ENCODE measurements at regions not wholly inside any gene's neighbourhood (a gene's known extent, or its start where the extent isn't known, plus 50 kb on each side); places are given as distances from the start of the nearest gene placed in this dataset.
"Not testable (repeated sequence)": the region's sequence is repeated elsewhere in the genome, so short reads cannot be mapped to it uniquely, and the experiment has no call there.

DNA sequence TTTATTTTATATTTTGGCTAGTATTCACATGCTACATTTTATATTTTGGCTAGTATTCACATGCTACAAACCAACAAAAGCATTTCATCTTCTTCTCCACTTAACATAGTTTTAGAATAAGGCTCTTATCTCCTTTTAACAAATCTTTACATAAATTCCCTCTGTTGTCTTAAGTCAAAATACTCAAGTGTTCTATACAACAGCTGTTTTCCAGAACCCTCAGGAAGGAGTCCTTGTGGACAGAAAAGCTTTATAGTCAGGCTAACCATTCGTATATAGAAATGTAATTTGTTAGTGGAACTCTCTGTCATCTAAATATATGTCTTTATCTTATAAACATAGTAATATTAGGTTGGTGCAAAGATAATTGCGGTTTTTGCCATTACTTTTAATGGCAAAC, 191.0 kb upstream of the FLRT2 start:
- no peak overlapping the region for H3K4me3 ChIP-seq (ENCODE audit: low read depth in 1 of 2, low read length in 1 of 2)
- H3K27ac ChIP-seq = no peak overlapping the region
- H3K36me3 ChIP-seq = no peaks in the 10 kb centered on the region
- peaks cover 16 to 20% of the 10 kb centered on the region in 2 experiments for H3K4me1 ChIP-seq (ENCODE audit: control insufficient read depth in 1 of 2, insufficient read depth in 1 of 2, low read depth in 1 of 2, low read length in 1 of 2)
- H3K9me3 ChIP-seq = no peaks in the 10 kb centered on the region
- TF ChIP-seq, protein P1, sequence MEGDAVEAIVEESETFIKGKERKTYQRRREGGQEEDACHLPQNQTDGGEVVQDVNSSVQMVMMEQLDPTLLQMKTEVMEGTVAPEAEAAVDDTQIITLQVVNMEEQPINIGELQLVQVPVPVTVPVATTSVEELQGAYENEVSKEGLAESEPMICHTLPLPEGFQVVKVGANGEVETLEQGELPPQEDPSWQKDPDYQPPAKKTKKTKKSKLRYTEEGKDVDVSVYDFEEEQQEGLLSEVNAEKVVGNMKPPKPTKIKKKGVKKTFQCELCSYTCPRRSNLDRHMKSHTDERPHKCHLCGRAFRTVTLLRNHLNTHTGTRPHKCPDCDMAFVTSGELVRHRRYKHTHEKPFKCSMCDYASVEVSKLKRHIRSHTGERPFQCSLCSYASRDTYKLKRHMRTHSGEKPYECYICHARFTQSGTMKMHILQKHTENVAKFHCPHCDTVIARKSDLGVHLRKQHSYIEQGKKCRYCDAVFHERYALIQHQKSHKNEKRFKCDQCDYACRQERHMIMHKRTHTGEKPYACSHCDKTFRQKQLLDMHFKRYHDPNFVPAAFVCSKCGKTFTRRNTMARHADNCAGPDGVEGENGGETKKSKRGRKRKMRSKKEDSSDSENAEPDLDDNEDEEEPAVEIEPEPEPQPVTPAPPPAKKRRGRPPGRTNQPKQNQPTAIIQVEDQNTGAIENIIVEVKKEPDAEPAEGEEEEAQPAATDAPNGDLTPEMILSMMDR (IDR thresholded peaks at IDR 0.05) = no peak
- no peaks in the 10 kb centered on the region for H3K27me3 ChIP-seq

DNA sequence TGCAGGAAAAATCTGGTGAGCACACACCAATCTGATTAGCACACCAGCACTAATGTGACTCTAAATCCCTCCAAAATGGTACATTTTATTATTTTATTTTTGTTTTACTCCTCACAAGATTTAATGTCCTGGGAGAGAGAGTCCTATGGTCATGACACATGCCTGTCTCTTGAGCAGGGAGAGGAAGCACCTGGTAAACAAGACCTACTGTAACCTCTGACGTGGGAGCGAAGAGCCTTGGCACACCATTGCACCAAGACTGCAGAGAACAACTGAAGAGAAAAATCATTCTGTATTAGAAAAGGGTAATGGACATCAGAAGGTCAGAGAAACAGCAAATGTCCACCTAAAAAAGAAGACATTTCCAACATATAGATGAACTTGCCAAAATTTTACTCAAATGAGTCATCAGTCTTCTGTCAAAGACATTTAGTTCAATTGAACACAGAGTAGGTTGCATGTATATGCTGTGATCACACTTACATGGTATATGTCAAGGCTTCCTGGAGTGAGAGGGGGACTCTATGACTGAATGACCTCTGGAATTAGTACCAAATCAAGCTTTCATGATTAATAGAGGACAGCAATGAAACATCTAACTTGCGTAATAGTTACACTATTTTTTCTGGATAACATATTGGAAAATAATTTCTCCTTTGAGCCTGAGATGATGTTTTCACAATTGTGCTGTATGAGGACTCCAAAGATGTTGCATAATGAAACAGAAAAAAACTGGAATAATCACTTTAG, 186.9 kb upstream of the FLRT2 start:
- Histone ChIP-seq H3K27ac (no peak overlapping the region), H3K4me3 (ENCODE audit: low read depth in 1 of 2, low read length in 1 of 2) (no peak overlapping the region), H3K36me3 (no peaks in the 10 kb centered on the region), H3K27me3 (no peaks in the 10 kb centered on the region), H3K9me3 (no peaks in the 10 kb centered on the region), H3K4me1 (ENCODE audit: control insufficient read depth in 1 of 2, insufficient read depth in 1 of 2, low read depth in 1 of 2, low read length in 1 of 2) (no peaks in the 10 kb centered on the region)
- TF ChIP-seq, protein P1 (IDR thresholded peaks at IDR 0.05) = no peak

DNA sequence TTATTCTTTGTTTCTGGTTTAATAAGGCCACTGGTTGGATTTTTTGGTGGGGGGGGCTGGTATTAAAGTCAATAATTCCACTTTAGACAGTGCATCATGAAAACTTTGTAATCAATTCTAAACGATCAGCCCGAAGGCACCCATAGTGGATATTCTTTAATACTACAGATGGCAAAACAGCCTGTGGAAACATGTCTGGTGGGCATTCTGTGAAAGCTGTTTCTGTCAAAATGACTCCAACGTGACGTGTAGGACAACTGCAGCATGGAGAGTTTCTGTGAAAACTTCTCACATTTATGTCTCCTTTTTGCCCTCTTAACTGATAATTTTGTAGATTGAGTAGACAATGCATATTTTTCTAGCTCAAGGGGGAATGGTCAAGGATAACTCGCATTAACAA, 185.8 kb upstream of the FLRT2 start:
- H3K36me3 ChIP-seq = no peaks in the 10 kb centered on the region
- no peak overlapping the region for H3K4me3 ChIP-seq (ENCODE audit: low read depth in 1 of 2, low read length in 1 of 2)
- TF ChIP-seq, protein P1 (IDR thresholded peaks at IDR 0.05) = no peak
- H3K27ac ChIP-seq = no peak overlapping the region
- no peaks in the 10 kb centered on the region for H3K9me3 ChIP-seq
- no peaks in the 10 kb centered on the region for H3K27me3 ChIP-seq
- H3K4me1 ChIP-seq (ENCODE audit: control insufficient read depth in 1 of 2, insufficient read depth in 1 of 2, low read depth in 1 of 2, low read length in 1 of 2) = no peaks in the 10 kb centered on the region

DNA sequence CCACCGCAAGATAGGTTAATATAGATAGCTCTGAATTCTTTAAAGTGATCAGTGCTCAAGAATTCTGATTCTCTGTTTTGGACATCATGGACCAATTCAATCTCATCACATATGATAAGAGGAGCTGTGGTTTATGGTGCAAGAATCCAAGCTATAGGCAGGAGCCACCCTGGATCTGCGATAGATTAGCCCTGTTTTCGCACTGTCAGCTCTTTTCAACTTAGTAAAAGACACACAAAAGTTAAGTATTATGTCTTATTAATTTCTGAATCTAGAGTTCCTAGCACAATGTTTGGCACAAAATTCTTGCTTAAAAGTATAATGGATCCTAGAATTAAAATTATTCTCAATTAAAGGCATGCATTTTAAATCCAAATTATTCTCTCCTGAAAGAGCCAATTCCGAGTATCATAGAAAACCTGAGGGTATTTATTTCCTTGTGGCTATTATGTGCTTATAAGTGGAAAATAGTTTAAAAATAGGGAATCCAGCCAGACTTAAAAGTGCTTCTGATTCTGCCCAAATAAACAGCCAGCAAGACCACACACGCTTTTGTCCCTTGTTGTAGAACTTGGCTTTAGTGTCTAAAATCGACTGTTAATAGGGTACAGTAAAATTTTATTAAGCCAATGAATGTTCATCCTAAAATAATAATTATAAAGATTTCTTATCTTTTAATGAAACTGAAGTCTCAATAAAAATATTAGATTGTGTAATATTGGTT, 184.9 kb upstream of the FLRT2 start:
- H3K9me3 ChIP-seq = no peaks in the 10 kb centered on the region
- no peaks in the 10 kb centered on the region for H3K27me3 ChIP-seq
- H3K4me1 ChIP-seq (ENCODE audit: control insufficient read depth in 1 of 2, insufficient read depth in 1 of 2, low read depth in 1 of 2, low read length in 1 of 2) = no peaks in the 10 kb centered on the region
- no peak overlapping the region for H3K4me3 ChIP-seq (ENCODE audit: low read depth in 1 of 2, low read length in 1 of 2)
- H3K27ac ChIP-seq = no peak overlapping the region
- no peaks in the 10 kb centered on the region for H3K36me3 ChIP-seq
- TF ChIP-seq, protein P1 (IDR thresholded peaks at IDR 0.05) = no peak

DNA sequence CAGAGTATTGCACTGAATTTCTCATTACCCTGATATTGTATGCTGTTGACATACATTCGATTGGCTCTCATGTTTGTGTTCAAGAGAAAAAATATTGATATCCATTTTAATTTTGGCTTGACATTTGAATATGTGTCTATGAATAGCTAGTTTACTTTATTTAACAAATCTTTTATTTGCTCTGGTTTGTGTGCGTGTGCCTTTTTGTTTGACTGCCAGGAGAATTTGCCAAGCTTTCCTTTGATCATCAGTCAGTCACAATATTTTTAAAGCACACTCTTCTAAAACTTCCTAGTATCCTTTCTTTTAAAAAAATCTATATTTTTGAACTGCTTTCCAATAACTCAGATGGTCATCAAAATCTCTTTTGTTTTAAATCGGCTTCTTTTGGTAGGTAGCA, 179.3 kb upstream of the FLRT2 start:
- H3K36me3 ChIP-seq = no peaks in the 10 kb centered on the region
- H3K27me3 ChIP-seq = no peaks in the 10 kb centered on the region
- peaks cover 5% of the 10 kb centered on the region for H3K9me3 ChIP-seq
- no peak overlapping the region for H3K27ac ChIP-seq
- TF ChIP-seq, protein P1 (IDR thresholded peaks at IDR 0.05) = no peak
- no peak overlapping the region for H3K4me3 ChIP-seq (ENCODE audit: low read depth in 1 of 2, low read length in 1 of 2)
- H3K4me1 ChIP-seq (ENCODE audit: control insufficient read depth in 1 of 2, insufficient read depth in 1 of 2, low read depth in 1 of 2, low read length in 1 of 2) = no peaks in the 10 kb centered on the region

DNA sequence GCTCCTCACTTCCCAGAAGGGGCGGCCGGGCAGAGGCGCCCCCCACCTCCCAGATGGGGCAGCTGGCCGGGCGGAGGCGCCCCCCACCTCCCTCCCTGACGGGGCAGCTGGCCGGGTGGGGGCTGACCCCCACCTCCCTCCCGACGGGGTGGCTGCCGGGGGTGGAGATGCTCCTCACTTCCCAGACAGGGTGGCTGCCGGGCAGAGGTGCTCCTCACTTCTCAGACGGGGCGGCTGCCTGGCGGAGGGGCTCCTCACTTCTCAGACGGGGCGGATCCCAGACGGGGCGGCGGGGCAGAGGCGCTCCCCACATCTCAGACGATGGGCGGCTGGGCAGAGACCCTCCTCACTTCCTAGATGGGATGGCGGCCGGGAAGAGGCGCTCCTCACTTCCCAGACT, 177.4 kb upstream of the FLRT2 start:
- H3K4me1 ChIP-seq (ENCODE audit: control insufficient read depth in 1 of 2, insufficient read depth in 1 of 2, low read depth in 1 of 2, low read length in 1 of 2); H3K4me3 ChIP-seq (ENCODE audit: low read depth in 1 of 2, low read length in 1 of 2); H3K36me3 ChIP-seq; H3K9me3 ChIP-seq; H3K27ac ChIP-seq; H3K27me3 ChIP-seq: not testable (repeated sequence)
